ENCODE measurements at regions not wholly inside any gene's neighbourhood (a gene's known extent, or its start where the extent isn't known, plus 50 kb on each side); places are given as distances from the start of the nearest gene placed in this dataset.

- no peak for TF ChIP-seq CTCF (IDR thresholded peaks at IDR 0.05; ENCODE audit: control extremely low read depth, extremely low read depth)
- Histone ChIP-seq H3K4me1 (ENCODE audit: control insufficient read depth in 5 of 5, insufficient read depth in 5 of 5, low read length in 5 of 5) (peaks cover 0 to 16% (median 7%) of the 10 kb centered on the region in 5 donors), H3K4me3 (no peak overlapping the region), H3K27ac (ENCODE audit: low read depth in 1 of 2, low read length in 1 of 2) (no peak overlapping the region), H3K27me3 (ENCODE audit: control insufficient read depth in 3 of 3, insufficient read depth in 3 of 3, low read length in 2 of 3) (no peaks in the 10 kb centered on the region), H3K36me3 (ENCODE audit: control insufficient read depth in 4 of 4, insufficient read depth in 4 of 4, low read length in 4 of 4) (no peaks in the 10 kb centered on the region), H3K9me3 (ENCODE audit: control insufficient read depth in 4 of 4, insufficient read depth in 3 of 4, low read length in 3 of 4) (no peaks in the 10 kb centered on the region), H3K9ac (ENCODE audit: insufficient read depth in 1 of 2, low read length in 2 of 2) (no peak overlapping the region)
- 93 to 95% methylated on average over 4 of the region's 4 CpGs for WGBS, 2 donors
- DNase-seq (no peak), ATAC-seq (ENCODE audit: insufficient read depth, low FRiP score) (no peak)
Measured at GRCh38 chr10:78505657-78506056, 472.0 kb downstream of the RPS24 start.

GRCh38 chr10:78506614-78507013 lies 473.0 kb downstream of the RPS24 start:
- no peak for TF ChIP-seq CTCF (IDR thresholded peaks at IDR 0.05; ENCODE audit: control extremely low read depth, extremely low read depth)
- DNase-seq (no peak), ATAC-seq (ENCODE audit: insufficient read depth, low FRiP score) (no peak)
- Histone ChIP-seq H3K27ac (ENCODE audit: low read depth in 1 of 2, low read length in 1 of 2) (no peak overlapping the region), H3K9me3 (ENCODE audit: control insufficient read depth in 4 of 4, insufficient read depth in 3 of 4, low read length in 3 of 4) (no peaks in the 10 kb centered on the region), H3K27me3 (ENCODE audit: control insufficient read depth in 3 of 3, insufficient read depth in 3 of 3, low read length in 2 of 3) (no peaks in the 10 kb centered on the region), H3K9ac (ENCODE audit: insufficient read depth in 1 of 2, low read length in 2 of 2) (no peak overlapping the region), H3K4me3 (no peak overlapping the region), H3K4me1 (ENCODE audit: control insufficient read depth in 5 of 5, insufficient read depth in 5 of 5, low read length in 5 of 5) (peaks cover 0 to 23% (median 14%) of the 10 kb centered on the region in 5 donors), H3K36me3 (ENCODE audit: control insufficient read depth in 4 of 4, insufficient read depth in 4 of 4, low read length in 4 of 4) (no peaks in the 10 kb centered on the region)
- 92 to 97% methylated on average over 2 of the region's 2 CpGs for WGBS, 2 donors

- H3K9me3 ChIP-seq (ENCODE audit: control insufficient read depth in 4 of 4, insufficient read depth in 3 of 4, low read length in 3 of 4): peaks cover 0 to 2% (median 0%) of the 10 kb centered on the region in 4 donors
- H3K27me3 ChIP-seq (ENCODE audit: control insufficient read depth in 3 of 3, insufficient read depth in 3 of 3, low read length in 2 of 3): no peaks in the 10 kb centered on the region
- no peak overlapping the region for H3K4me3 ChIP-seq
- ATAC-seq (ENCODE audit: insufficient read depth, low FRiP score) (no peak), DNase-seq (no peak)
- WGBS, 2 donors: 72 to 87% methylated on average over 8 of the region's 8 CpGs
- TF ChIP-seq CTCF (IDR thresholded peaks at IDR 0.05; ENCODE audit: control extremely low read depth, extremely low read depth): no peak
- peaks cover 0 to 23% (median 14%) of the 10 kb centered on the region in 5 donors for H3K4me1 ChIP-seq (ENCODE audit: control insufficient read depth in 5 of 5, insufficient read depth in 5 of 5, low read length in 5 of 5)
- H3K36me3 ChIP-seq (ENCODE audit: control insufficient read depth in 4 of 4, insufficient read depth in 4 of 4, low read length in 4 of 4): no peaks in the 10 kb centered on the region
- peak overlapping the region in 1 of 2 donors; percentile 15 for H3K27ac ChIP-seq (ENCODE audit: low read depth in 1 of 2, low read length in 1 of 2)
- no peak overlapping the region for H3K9ac ChIP-seq (ENCODE audit: insufficient read depth in 1 of 2, low read length in 2 of 2)
Measured at GRCh38 chr10:78507510-78508160, 474.0 kb downstream of the RPS24 start.

Data from lung (tissue), 11 donors.